ENCODE measurements at regions not wholly inside any gene's neighbourhood (a gene's known extent, or its start where the extent isn't known, plus 50 kb on each side); places are given as distances from the start of the nearest gene placed in this dataset.

- intact Hi-C loops (cut with micrococcal nuclease): no loop called here
- Histone ChIP-seq H3K27me3 (replicated peaks in 1 of 4; ENCODE audit: control extremely low read depth in 1 of 4, control insufficient read depth in 3 of 4, insufficient read depth in 4 of 4, low read length in 3 of 4) (no peaks in the 10 kb centered on the region), H3K4me2 (replicated peaks; ENCODE audit: low read depth, low read length, poor library complexity, severe bottlenecking) (no peak overlapping the region), H4K20me1 (ENCODE audit: control insufficient read depth, insufficient read depth, low read length, poor library complexity, severe bottlenecking) (no peaks in the 10 kb centered on the region), H3K4me3 (ENCODE audit: control extremely low read depth in 1 of 5, extremely low read depth in 1 of 5, insufficient read depth in 1 of 5, low read depth in 2 of 5, low read length in 4 of 5) (no peak overlapping the region), H3K9ac (ENCODE audit: low read length) (no peak overlapping the region), H3K4me1 (ENCODE audit: control insufficient read depth in 2 of 2, insufficient read depth in 2 of 2, low read length in 2 of 2) (no peaks in the 10 kb centered on the region), H2AFZ (ENCODE audit: insufficient read depth, low read depth, low read length, poor library complexity, severe bottlenecking) (no peak overlapping the region), H3K79me2 (ENCODE audit: control insufficient read depth, insufficient read depth, low read length) (no peaks in the 10 kb centered on the region), H3K36me3 (replicated peaks in 1 of 2; ENCODE audit: control extremely low read depth in 1 of 2, control insufficient read depth in 1 of 2, extremely low read depth in 1 of 2, insufficient read depth in 2 of 2, low read length in 1 of 2) (no peaks in the 10 kb centered on the region), H3K9me3 (ENCODE audit: control extremely low read depth in 1 of 3, control insufficient read depth in 2 of 3, insufficient read depth in 1 of 3, low read length in 2 of 3) (peaks cover 0 to under 1% (median 0%) of the 10 kb centered on the region in 3 donors), H3K27ac (ENCODE audit: low read length in 2 of 2) (no peak overlapping the region)
- TF ChIP-seq EZH2 (IDR thresholded peaks at IDR 0.05; ENCODE audit: borderline replicate concordance, insufficient read depth, low read depth, low read length, poor library complexity, severe bottlenecking): no peak
- TF ChIP-seq CTCF (IDR thresholded peaks at IDR 0.05): no peak
- no peaks in the 10 kb centered on the region for H3K27me3 Mint-ChIP-seq
- DNase-seq (no peak), ATAC-seq (ENCODE audit: low read depth) (no peak)
- H3K4me1 Mint-ChIP-seq: no peaks in the 10 kb centered on the region
- 100% methylated on average over 3 of the region's 3 CpGs for WGBS (ENCODE audit: insufficient coverage)
- no peak overlapping the region for H3K4me3 Mint-ChIP-seq
- no peak overlapping the region for H3K27ac Mint-ChIP-seq
- CTCF ChIA-PET: no interaction called here
- peaks cover 7% of the 10 kb centered on the region for H3K9me3 Mint-ChIP-seq (ENCODE audit: insufficient read depth)
- POLR2A ChIA-PET: no interaction called here
Measured at GRCh38 chr1:238776126-238776525, 610.2 kb upstream of the CHRM3 start.

GRCh38 chr1:238772322-238772721, 614.0 kb upstream of the CHRM3 start:
- WGBS (ENCODE audit: insufficient coverage): no CpG with 5 or more reads among the region's 2 CpGs

More at GRCh38 chr1:238772322-238772721, 614.0 kb upstream of the CHRM3 start:
- Mint-ChIP-seq H3K27me3 (no peaks in the 10 kb centered on the region), H3K9me3 (ENCODE audit: insufficient read depth) (no peaks in the 10 kb centered on the region), H3K4me3 (no peak overlapping the region), H3K27ac (no peak overlapping the region), H3K4me1 (no peaks in the 10 kb centered on the region)
- H3K4me3 ChIP-seq (ENCODE audit: control extremely low read depth in 1 of 5, extremely low read depth in 1 of 5, insufficient read depth in 1 of 5, low read depth in 2 of 5, low read length in 4 of 5): no peak overlapping the region
- H3K4me1 ChIP-seq (ENCODE audit: control insufficient read depth in 2 of 2, insufficient read depth in 2 of 2, low read length in 2 of 2): no peaks in the 10 kb centered on the region
- no peak overlapping the region for H2AFZ ChIP-seq (ENCODE audit: insufficient read depth, low read depth, low read length, poor library complexity, severe bottlenecking)
- no peak overlapping the region for H3K27ac ChIP-seq (ENCODE audit: low read length in 2 of 2)
- ATAC-seq (ENCODE audit: low read depth) (no peak), DNase-seq (no peak)
- POLR2A ChIA-PET: no interaction called here
- H4K20me1 ChIP-seq (ENCODE audit: control insufficient read depth, insufficient read depth, low read length, poor library complexity, severe bottlenecking): no peaks in the 10 kb centered on the region
- H3K9me3 ChIP-seq (ENCODE audit: control extremely low read depth in 1 of 3, control insufficient read depth in 2 of 3, insufficient read depth in 1 of 3, low read length in 2 of 3): peaks cover 0 to 4% (median 0%) of the 10 kb centered on the region in 3 donors
- H3K9ac ChIP-seq (ENCODE audit: low read length): no peak overlapping the region
- intact Hi-C loops (cut with micrococcal nuclease): no loop called here
- H3K79me2 ChIP-seq (ENCODE audit: control insufficient read depth, insufficient read depth, low read length): no peaks in the 10 kb centered on the region
- TF ChIP-seq CTCF (IDR thresholded peaks at IDR 0.05) (no peak), EZH2 (IDR thresholded peaks at IDR 0.05; ENCODE audit: borderline replicate concordance, insufficient read depth, low read depth, low read length, poor library complexity, severe bottlenecking) (no peak)
- CTCF ChIA-PET: no interaction called here
- H3K4me2 ChIP-seq (replicated peaks; ENCODE audit: low read depth, low read length, poor library complexity, severe bottlenecking): no peak overlapping the region
- H3K27me3 ChIP-seq (replicated peaks in 1 of 4; ENCODE audit: control extremely low read depth in 1 of 4, control insufficient read depth in 3 of 4, insufficient read depth in 4 of 4, low read length in 3 of 4): no peaks in the 10 kb centered on the region
- H3K36me3 ChIP-seq (replicated peaks in 1 of 2; ENCODE audit: control extremely low read depth in 1 of 2, control insufficient read depth in 1 of 2, extremely low read depth in 1 of 2, insufficient read depth in 2 of 2, low read length in 1 of 2): no peaks in the 10 kb centered on the region

Measured in B cell (primary cell).